Left ventricle myocardium inferior (tissue), 1 donor: ENCODE measurements at regions not wholly inside any gene's neighbourhood (a gene's known extent, or its start where the extent isn't known, plus 50 kb on each side); places are given as distances from the start of the nearest gene placed in this dataset.

ENCODE experiments used
- DNase-seq: peaks from one replicate; pipeline ENCODE4 v3.0.0-alpha.2; 2020
- H3K27ac ChIP-seq: fragments of 200-600 bp; replicated peaks from 2 replicates; pipeline ENCODE4 v1.8.0; 2021
- H3K27me3 ChIP-seq: fragments of 200-600 bp; 2 replicates; pipeline ENCODE4 v1.8.0; 2021; ENCODE audit warnings: low read depth
- H3K36me3 ChIP-seq: fragments of 200-600 bp; 2 replicates; pipeline ENCODE4 v1.8.0; 2021
- H3K4me1 ChIP-seq: fragments of 200-600 bp; 2 replicates; pipeline ENCODE4 v1.8.0; 2021
- H3K4me3 ChIP-seq: fragments of 200-600 bp; 2 replicates; pipeline ENCODE4 v1.8.0; 2021; ENCODE audit warnings: mild to moderate bottlenecking, moderate library complexity
- H3K9me3 ChIP-seq: fragments of 200-600 bp; replicated peaks from 2 replicates; pipeline ENCODE4 v1.8.0; 2021
- CTCF ChIP-seq: fragments of 200-600 bp; IDR thresholded peaks from 2 replicates; pipeline ENCODE4 v1.8.0; 2021; ENCODE audit warnings: antibody characterized with exemption, mild to moderate bottlenecking, borderline replicate concordance
- intact Hi-C: fragments of 100-400 bp; cut with micrococcal nuclease; formaldehyde crosslinking; loops from one replicate; pipeline ENCODE4 v1.11.0; 2022
- donor health status: DM: no; HTN: yes; CAD: no; lungs with severe emphysema.

GRCh38 chr10:29946614-29946952, 112.8 kb downstream of the JCAD start:
- no peak for TF ChIP-seq CTCF
- Histone ChIP-seq H3K27ac (peak overlapping the region; percentile 88), H3K36me3 (no peaks in the 10 kb centered on the region), H3K9me3 (no peaks in the 10 kb centered on the region), H3K4me3 (no peak overlapping the region), H3K4me1 (peaks cover 32% of the 10 kb centered on the region), H3K27me3 (no peaks in the 10 kb centered on the region)
- no peak for DNase-seq
- intact Hi-C loops: no loop called here

- no peak overlapping the region for H3K27ac ChIP-seq
- H3K4me3 ChIP-seq: no peak overlapping the region
- peaks cover 5% of the 10 kb centered on the region for H3K4me1 ChIP-seq
- no peaks in the 10 kb centered on the region for H3K36me3 ChIP-seq
- peaks cover 9% of the 10 kb centered on the region for H3K9me3 ChIP-seq
- TF ChIP-seq CTCF: no peak
- H3K27me3 ChIP-seq: no peaks in the 10 kb centered on the region
- intact Hi-C loops: no loop called here
- no peak for DNase-seq
Observed at GRCh38 chr10:29941476-29941875, 117.9 kb downstream of the JCAD start.

DNA sequence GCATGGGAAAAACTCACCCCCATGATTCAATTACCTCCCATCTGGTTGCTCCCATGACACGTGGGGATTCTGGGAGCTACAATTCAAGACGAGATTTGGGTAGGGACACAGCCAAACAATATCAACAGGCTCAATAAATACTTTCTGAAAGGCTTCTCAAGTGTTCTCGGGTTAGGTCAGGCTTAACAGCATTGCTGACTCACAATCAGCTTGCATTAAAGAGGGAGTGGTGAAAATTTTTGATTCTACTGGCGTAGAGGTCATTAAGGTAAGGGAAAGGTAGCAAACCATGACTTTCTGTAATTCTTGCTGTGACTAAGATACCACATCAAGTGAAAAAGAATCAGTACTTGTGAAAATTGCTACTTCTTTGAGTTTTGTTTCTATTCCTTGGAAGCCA, 126.4 kb downstream of the JCAD start:
- DNase-seq: no peak
- Histone ChIP-seq H3K4me3 (no peak overlapping the region), H3K27me3 (no peaks in the 10 kb centered on the region), H3K9me3 (peaks cover 21% of the 10 kb centered on the region), H3K36me3 (no peaks in the 10 kb centered on the region), H3K27ac (no peak overlapping the region), H3K4me1 (no peaks in the 10 kb centered on the region)
- intact Hi-C loops: no loop called here
- no peak for TF ChIP-seq CTCF

DNA sequence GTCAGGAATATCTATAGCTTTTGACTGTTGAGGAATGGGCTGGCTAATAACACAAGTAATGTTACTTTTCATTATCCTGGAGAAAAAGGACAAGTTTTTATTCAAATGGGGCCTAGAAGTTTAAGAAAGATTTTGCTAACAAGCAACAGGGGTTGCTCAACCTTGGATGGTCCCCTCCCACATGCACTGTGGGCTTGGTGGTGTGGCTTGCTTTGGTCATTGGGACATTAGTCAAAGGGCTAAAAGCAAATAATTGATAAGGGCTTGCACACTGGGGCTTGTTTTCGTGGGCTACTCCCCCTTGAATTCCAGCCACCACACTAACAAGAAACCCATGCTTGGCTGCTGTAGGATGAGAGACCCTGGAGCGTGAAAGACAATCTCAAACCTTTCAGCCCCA, 127.6 kb downstream of the JCAD start:
- no peaks in the 10 kb centered on the region for H3K36me3 ChIP-seq
- H3K27ac ChIP-seq: no peak overlapping the region
- DNase-seq: no peak
- H3K4me1 ChIP-seq: no peaks in the 10 kb centered on the region
- no peak overlapping the region for H3K4me3 ChIP-seq
- intact Hi-C loops: no loop called here
- H3K27me3 ChIP-seq: no peaks in the 10 kb centered on the region
- peaks cover 21% of the 10 kb centered on the region for H3K9me3 ChIP-seq
- no peak for TF ChIP-seq CTCF

- intact Hi-C loops: no loop called here
- no peak for DNase-seq
- Histone ChIP-seq H3K27ac (no peak overlapping the region), H3K27me3 (no peaks in the 10 kb centered on the region), H3K36me3 (no peaks in the 10 kb centered on the region), H3K4me1 (no peaks in the 10 kb centered on the region), H3K4me3 (no peak overlapping the region), H3K9me3 (peaks cover 21% of the 10 kb centered on the region)
- no peak for TF ChIP-seq CTCF
Observed at GRCh38 chr10:29929006-29929405, 130.4 kb downstream of the JCAD start.

DNA sequence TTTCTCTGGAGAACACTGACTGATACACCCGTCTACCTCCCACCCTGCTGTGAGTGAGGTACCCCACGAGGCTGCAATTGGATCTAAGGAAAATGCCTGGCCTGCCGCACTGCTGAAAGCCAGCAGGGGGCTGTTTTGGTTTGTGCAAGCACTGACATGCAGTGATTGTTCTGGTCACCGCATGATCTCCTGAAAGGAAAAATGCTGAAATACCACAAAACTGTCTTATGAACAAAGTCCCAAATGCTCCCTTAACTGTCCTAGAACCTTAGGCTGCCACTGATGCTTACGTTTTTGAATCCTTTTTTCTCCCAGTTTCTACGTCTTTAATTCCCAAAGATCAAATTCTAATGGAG, 132.7 kb downstream of the JCAD start:
- no peak for DNase-seq
- H3K4me1 ChIP-seq: no peaks in the 10 kb centered on the region
- H3K27me3 ChIP-seq: no peaks in the 10 kb centered on the region
- intact Hi-C loops: no loop called here
- TF ChIP-seq CTCF: peak; percentile 59
- H3K9me3 ChIP-seq: peaks cover 13% of the 10 kb centered on the region
- H3K36me3 ChIP-seq: no peaks in the 10 kb centered on the region
- H3K27ac ChIP-seq: no peak overlapping the region
- no peak overlapping the region for H3K4me3 ChIP-seq
